ENCODE measurements at regions not wholly inside any gene's neighbourhood (a gene's known extent, or its start where the extent isn't known, plus 50 kb on each side); places are given as distances from the start of the nearest gene placed in this dataset.
"Not testable (repeated sequence)": the region's sequence is repeated elsewhere in the genome, so short reads cannot be mapped to it uniquely, and the experiment has no call there.

GRCh38 chr14:40989260-40989659 lies 617.4 kb upstream of the LRFN5 start:
- no peak for TF ChIP-seq CTCF (conservative IDR thresholded peaks at IDR 0.05)
- Mint-ChIP-seq H3K4me3 (no peak overlapping the region), H3K4me1 (peaks cover 1% of the 10 kb centered on the region), H3K27me3 (ENCODE audit: low read depth) (no peaks in the 10 kb centered on the region), H3K27ac (ENCODE audit: unreplicated experiment) (no peak overlapping the region), H3K9me3 (peaks cover 4% of the 10 kb centered on the region), H3K36me3 (ENCODE audit: low read depth) (peaks cover 21% of the 10 kb centered on the region)
- no peak for DNase-seq (ENCODE audit: low read depth, low spot score)

GRCh38 chr14:40987481-40987880 lies 619.2 kb upstream of the LRFN5 start:
- H3K27ac Mint-ChIP-seq (ENCODE audit: unreplicated experiment): no peak overlapping the region
- DNase-seq (ENCODE audit: low read depth, low spot score): no peak
- peaks cover 19% of the 10 kb centered on the region for H3K36me3 Mint-ChIP-seq (ENCODE audit: low read depth)
- H3K9me3 Mint-ChIP-seq: peaks cover 4% of the 10 kb centered on the region
- H3K4me1 Mint-ChIP-seq: peaks cover 11% of the 10 kb centered on the region
- no peak overlapping the region for H3K4me3 Mint-ChIP-seq
- no peak for TF ChIP-seq CTCF (conservative IDR thresholded peaks at IDR 0.05)
- no peaks in the 10 kb centered on the region for H3K27me3 Mint-ChIP-seq (ENCODE audit: low read depth)

DNA sequence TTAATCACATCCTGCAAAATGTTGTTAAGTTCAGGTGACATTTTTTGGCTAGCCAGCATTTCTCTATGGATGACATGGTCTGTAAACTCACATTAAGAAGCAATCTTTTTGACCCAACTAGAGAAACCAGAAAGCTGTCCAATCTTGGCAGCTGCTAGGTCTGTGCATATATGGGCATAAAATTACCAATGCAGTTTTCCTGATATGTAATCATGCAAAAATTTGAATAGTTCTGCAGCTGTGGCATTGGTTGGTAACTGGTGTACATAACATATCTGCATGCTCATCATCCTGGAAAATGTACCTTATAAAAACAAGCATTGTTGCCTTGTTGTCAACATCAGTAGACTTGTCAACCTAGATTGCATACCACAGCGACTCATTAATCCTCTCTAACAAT lies 620.0 kb upstream of the LRFN5 start:
- Mint-ChIP-seq H3K9me3 (no peaks in the 10 kb centered on the region), H3K4me1 (peaks cover 11% of the 10 kb centered on the region), H3K27me3 (ENCODE audit: low read depth) (no peaks in the 10 kb centered on the region), H3K27ac (ENCODE audit: unreplicated experiment) (no peak overlapping the region), H3K4me3 (no peak overlapping the region), H3K36me3 (ENCODE audit: low read depth) (peaks cover 12% of the 10 kb centered on the region)
- no peak for TF ChIP-seq CTCF (conservative IDR thresholded peaks at IDR 0.05)
- DNase-seq (ENCODE audit: low read depth, low spot score): no peak

GRCh38 chr14:40985584-40985983 lies 621.1 kb upstream of the LRFN5 start:
- no peak overlapping the region for H3K4me3 Mint-ChIP-seq
- peaks cover 11% of the 10 kb centered on the region for H3K4me1 Mint-ChIP-seq
- no peak for DNase-seq (ENCODE audit: low read depth, low spot score)
- TF ChIP-seq CTCF (conservative IDR thresholded peaks at IDR 0.05): no peak
- no peaks in the 10 kb centered on the region for H3K27me3 Mint-ChIP-seq (ENCODE audit: low read depth)
- peaks cover 5% of the 10 kb centered on the region for H3K36me3 Mint-ChIP-seq (ENCODE audit: low read depth)
- H3K27ac Mint-ChIP-seq (ENCODE audit: unreplicated experiment): no peak overlapping the region
- no peaks in the 10 kb centered on the region for H3K9me3 Mint-ChIP-seq

DNA sequence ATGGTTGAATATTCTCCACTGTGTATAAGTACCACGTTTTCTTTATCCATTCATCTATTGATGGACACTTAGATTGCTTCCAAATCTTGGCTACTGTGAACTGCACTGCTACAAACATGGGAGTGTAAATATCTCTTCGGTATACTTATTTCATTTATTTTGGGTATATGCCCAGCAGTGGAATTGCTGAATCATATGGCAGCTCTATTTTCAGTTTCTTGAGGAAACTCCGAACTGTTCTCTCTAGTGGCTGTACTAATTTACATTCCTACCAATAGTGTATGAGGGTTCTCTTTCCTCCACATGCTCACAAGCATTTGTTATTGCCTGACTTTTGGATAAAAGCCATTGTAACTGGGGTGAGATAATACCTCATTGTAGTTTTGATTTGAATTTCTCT lies 623.1 kb upstream of the LRFN5 start:
- Mint-ChIP-seq H3K27me3 (ENCODE audit: low read depth) (no peaks in the 10 kb centered on the region), H3K4me1 (peaks cover 11% of the 10 kb centered on the region), H3K36me3 (ENCODE audit: low read depth) (peaks cover 2% of the 10 kb centered on the region), H3K27ac (ENCODE audit: unreplicated experiment) (no peak overlapping the region), H3K9me3 (no peaks in the 10 kb centered on the region), H3K4me3 (no peak overlapping the region)
- no peak for DNase-seq (ENCODE audit: low read depth, low spot score)
- TF ChIP-seq CTCF (conservative IDR thresholded peaks at IDR 0.05): no peak

DNA sequence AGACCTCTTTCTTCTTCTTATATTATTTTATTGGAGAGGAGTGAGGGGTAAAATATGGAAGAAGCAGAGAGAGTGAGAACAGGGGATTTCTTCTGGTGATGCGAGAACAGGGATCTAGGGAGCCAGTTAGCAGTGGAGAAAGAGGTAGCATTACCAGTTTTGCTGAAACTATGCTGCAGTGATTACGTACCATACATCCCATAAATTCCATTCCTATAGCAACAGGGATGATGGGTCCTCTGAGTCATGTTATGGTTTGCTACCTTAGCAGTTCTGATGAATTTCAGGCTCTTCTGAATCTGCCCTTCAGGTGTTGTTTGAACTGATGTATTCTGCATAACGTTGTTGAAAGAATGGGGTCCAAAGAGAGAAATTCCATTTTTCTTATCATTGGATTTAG lies 625.4 kb upstream of the LRFN5 start:
- peaks cover 5% of the 10 kb centered on the region for H3K36me3 Mint-ChIP-seq (ENCODE audit: low read depth)
- no peak overlapping the region for H3K27ac Mint-ChIP-seq (ENCODE audit: unreplicated experiment)
- no peaks in the 10 kb centered on the region for H3K27me3 Mint-ChIP-seq (ENCODE audit: low read depth)
- peaks cover 11% of the 10 kb centered on the region for H3K4me1 Mint-ChIP-seq
- DNase-seq (ENCODE audit: low read depth, low spot score): no peak
- no peak overlapping the region for H3K4me3 Mint-ChIP-seq
- TF ChIP-seq CTCF (conservative IDR thresholded peaks at IDR 0.05): no peak
- no peaks in the 10 kb centered on the region for H3K9me3 Mint-ChIP-seq

- Mint-ChIP-seq H3K36me3 (ENCODE audit: low read depth) (peaks cover 42% of the 10 kb centered on the region), H3K9me3 (peaks cover 23% of the 10 kb centered on the region), H3K4me1 (peaks cover 17% of the 10 kb centered on the region)
- not testable (repeated sequence) for DNase-seq (ENCODE audit: low read depth, low spot score); H3K27ac Mint-ChIP-seq (ENCODE audit: unreplicated experiment); H3K4me3 Mint-ChIP-seq; H3K27me3 Mint-ChIP-seq (ENCODE audit: low read depth)
Measured at GRCh38 chr14:40960257-40960656, 646.4 kb upstream of the LRFN5 start.

Data from neural crest cell (in vitro differentiated cells).